GM19397 (cell line): ENCODE measurements at regions not wholly inside any gene's neighbourhood (a gene's known extent, or its start where the extent isn't known, plus 50 kb on each side); places are given as distances from the start of the nearest gene placed in this dataset.
"Not testable (repeated sequence)": the region's sequence is repeated elsewhere in the genome, so short reads cannot be mapped to it uniquely, and the experiment has no call there.

Experiments used
- ATAC-seq: cut with Tn5 transposase; IDR thresholded peaks from one replicate; pipeline ENCODE4 v1.9.1; 2021; ENCODE audit warnings: mild to moderate bottlenecking, moderate library complexity; ENCODE audit not compliant: unreplicated experiment

DNA sequence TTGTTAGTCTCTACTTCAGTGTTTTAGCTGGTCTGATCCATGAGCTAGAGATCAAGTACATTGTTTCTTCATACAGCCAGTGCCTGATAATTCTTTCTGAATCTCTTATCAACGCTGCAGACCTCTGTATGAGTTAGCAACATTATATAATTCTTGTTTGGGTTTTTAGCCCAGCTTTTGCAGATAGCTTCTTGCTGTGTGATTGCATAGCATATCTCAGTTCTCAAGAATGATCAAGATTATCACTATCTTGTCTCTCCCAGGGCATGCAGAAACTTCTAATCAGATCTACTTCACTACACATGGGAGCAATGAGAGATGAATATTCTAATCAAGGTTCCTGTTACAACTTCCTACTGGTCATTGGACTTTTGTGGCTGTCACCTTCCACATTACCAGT, 158.3 kb downstream of the FAM174A start:
- ATAC-seq: no peak

GRCh38 chr5:100694100-100694499, 158.9 kb downstream of the FAM174A start:
- ATAC-seq: no peak

- ATAC-seq: no peak
Observed at GRCh38 chr5:100697970-100698369, 162.8 kb downstream of the FAM174A start.

- ATAC-seq: no peak
Observed at GRCh38 chr5:100706776-100707175, 171.6 kb downstream of the FAM174A start.

DNA sequence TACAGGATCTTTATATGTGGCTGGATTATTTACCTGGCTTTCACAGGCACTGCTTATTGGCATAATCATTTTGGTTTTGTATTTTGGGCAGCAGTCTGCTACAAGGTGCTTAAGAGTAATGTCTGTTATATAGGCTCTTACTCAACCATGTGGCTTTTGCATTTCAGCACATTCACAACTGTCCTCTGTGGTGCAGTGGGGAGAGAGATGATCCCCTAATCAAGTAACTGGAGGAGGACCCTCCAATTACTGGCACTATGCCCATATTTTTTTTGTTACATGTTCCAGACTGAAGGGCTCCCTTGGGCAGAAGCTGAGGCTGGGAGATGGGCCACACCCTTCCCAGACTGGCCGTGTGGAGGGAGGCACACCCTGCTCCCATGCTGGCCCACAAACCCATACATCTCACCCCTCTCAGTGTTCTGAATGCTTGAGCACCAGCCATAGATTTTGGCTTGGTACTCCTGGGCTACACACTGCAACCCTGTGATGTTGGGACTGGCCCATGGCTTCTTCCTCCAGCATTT, 173.5 kb downstream of the FAM174A start:
- ATAC-seq: no peak

GRCh38 chr5:100709771-100710170, 174.6 kb downstream of the FAM174A start:
- no peak for ATAC-seq

GRCh38 chr5:100714780-100715179, 179.6 kb downstream of the FAM174A start:
- ATAC-seq: not testable (repeated sequence)

DNA sequence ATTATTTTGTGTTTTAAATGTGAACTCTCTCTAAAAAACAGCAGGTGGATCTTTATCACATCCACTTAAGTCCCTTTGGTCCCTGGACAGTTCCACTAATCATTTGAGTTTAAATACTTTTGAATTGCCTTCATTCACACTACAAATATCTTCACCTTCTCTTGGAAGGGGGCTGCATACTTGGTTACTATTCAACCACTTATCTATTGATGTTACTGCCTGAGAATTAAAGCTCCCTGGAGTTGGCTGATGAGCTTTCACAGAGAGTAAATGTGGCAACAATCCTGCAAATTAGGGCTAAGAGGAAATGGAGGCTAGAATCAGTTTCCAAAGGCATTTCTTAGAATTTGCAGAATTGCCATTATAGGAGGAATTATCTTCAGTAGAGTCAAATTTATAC, 180.4 kb downstream of the ST8SIA4 start:
- ATAC-seq: no peak

- no peak for ATAC-seq
Observed at GRCh38 chr5:100723229-100723628, 179.9 kb downstream of the ST8SIA4 start.

DNA sequence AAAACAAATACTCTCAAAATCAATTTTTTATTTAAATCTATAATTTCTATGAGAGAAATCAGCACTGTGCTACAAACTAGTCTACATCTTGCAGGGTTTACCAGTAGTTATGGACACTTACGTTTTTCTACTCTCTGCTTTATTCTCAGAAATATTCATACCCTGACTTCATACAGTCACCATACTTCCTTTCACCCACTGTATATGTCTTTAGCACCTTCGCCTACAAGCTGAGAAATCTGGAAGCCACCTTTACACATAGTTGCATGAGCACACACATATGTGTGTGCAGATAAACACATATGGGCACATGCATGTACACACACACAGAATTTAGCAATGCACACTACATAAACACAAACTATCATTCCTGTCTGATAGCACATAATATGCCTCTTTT, 177.0 kb downstream of the ST8SIA4 start:
- ATAC-seq: no peak

- ATAC-seq: peak; percentile 95
Observed at GRCh38 chr5:100731768-100732167, 171.3 kb downstream of the ST8SIA4 start.

- ATAC-seq: peak; percentile 73
Observed at GRCh38 chr5:100746730-100747129, 156.4 kb downstream of the ST8SIA4 start.

- no peak for ATAC-seq
Observed at GRCh38 chr5:100749771-100750284, 153.3 kb downstream of the ST8SIA4 start.

DNA sequence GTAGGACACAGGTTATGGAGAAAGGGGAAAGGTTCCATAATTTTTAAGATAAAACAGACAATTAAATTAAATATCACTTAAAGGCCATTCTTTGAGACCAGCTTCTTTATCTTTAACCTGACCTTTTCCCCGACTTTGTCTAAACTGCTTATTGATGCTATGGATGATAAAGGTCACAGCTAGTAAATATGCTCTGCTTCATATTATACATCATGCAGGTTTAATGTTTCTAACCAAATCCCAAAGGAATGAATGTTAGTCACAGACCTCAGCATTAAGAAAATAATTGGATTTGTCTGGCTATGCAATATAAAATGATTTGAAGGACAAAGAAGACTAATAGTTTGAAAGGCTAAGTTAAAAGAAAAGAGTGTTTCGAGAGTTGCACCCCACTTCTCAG, 147.6 kb downstream of the ST8SIA4 start:
- no peak for ATAC-seq
